SK-N-SH treated with all-trans-retinoic acid at 6 μM for 48 hours (cell line): ENCODE measurements at regions not wholly inside any gene's neighbourhood (a gene's known extent, or its start where the extent isn't known, plus 50 kb on each side); places are given as distances from the start of the nearest gene placed in this dataset.

ENCODE experiments used
- ATAC-seq: fragments of 200-7000 bp; cut with Tn5 transposase; 3 replicates; pipeline ENCODE4 v1.9.1; 2020; ENCODE audit warnings: mild to moderate bottlenecking, moderate library complexity
- ARNTL ChIP-seq: fragments of 450-650 bp; formaldehyde crosslinking; IDR thresholded peaks from 2 replicates; pipeline ENCODE4 v1.5.0; 2020; ENCODE audit warnings: low read depth, mild to moderate bottlenecking, moderate library complexity, borderline replicate concordance
- BACH2 ChIP-seq: fragments of 250-450 bp; sonication (Bioruptor Pico); IDR thresholded peaks from 2 replicates; pipeline ENCODE4 v1.9.0; 2021; ENCODE audit warnings: mild to moderate bottlenecking, borderline replicate concordance
- CREB5 ChIP-seq: fragments of 250-450 bp; sonication (Bioruptor Pico); IDR thresholded peaks from 2 replicates; pipeline ENCODE4 v1.5.1; 2020; ENCODE audit warnings: low read depth, mild to moderate bottlenecking, moderate library complexity
- CSDC2 ChIP-seq: fragments of 250-450 bp; sonication (Bioruptor Pico); IDR thresholded peaks from 2 replicates; pipeline ENCODE4 v1.5.0; 2020; ENCODE audit warnings: mild to moderate bottlenecking, moderate library complexity
- CSRNP3 ChIP-seq: fragments of 250-450 bp; sonication (Bioruptor Pico); IDR thresholded peaks from 2 replicates; pipeline ENCODE4 v1.5.1; 2021; ENCODE audit warnings: mild to moderate bottlenecking, moderate library complexity
- ESRRG ChIP-seq: fragments of 250-450 bp; sonication (Bioruptor Pico); IDR thresholded peaks from 2 replicates; pipeline ENCODE4 v1.6.1; 2021; ENCODE audit warnings: mild to moderate bottlenecking
- GLIS3 ChIP-seq: fragments of 250-450 bp; sonication (Bioruptor Pico); IDR thresholded peaks from 2 replicates; pipeline ENCODE4 v1.5.0; 2020; ENCODE audit warnings: mild to moderate bottlenecking, moderate library complexity
- ISL1 ChIP-seq: fragments of 250-450 bp; sonication (Bioruptor Pico); IDR thresholded peaks from 2 replicates; pipeline ENCODE4 v2.1.2; 2022; ENCODE audit warnings: mild to moderate bottlenecking, moderate library complexity
- OSR1 ChIP-seq: fragments of 250-450 bp; sonication (Bioruptor Pico); IDR thresholded peaks from 2 replicates; pipeline ENCODE4 v1.8.0; 2022; ENCODE audit warnings: moderate library complexity, mild to moderate bottlenecking, inconsistent platforms
- PPARA ChIP-seq: fragments of 250-450 bp; sonication (Bioruptor Pico); IDR thresholded peaks from 2 replicates; pipeline ENCODE4 v1.5.0; 2020; ENCODE audit warnings: mild to moderate bottlenecking, borderline replicate concordance
- RARB ChIP-seq: fragments of 250-450 bp; sonication (Bioruptor Pico); IDR thresholded peaks from 2 replicates; pipeline ENCODE4 v1.8.0; 2021; ENCODE audit warnings: mild to moderate bottlenecking, moderate library complexity
- SNAI2 ChIP-seq: fragments of 250-450 bp; sonication (Bioruptor Pico); IDR thresholded peaks from 2 replicates; pipeline ENCODE4 v1.5.0; 2020; ENCODE audit warnings: mild to moderate bottlenecking, moderate library complexity
- TCF4 ChIP-seq: fragments of 250-450 bp; sonication (Bioruptor Pico); IDR thresholded peaks from 2 replicates; pipeline ENCODE4 v1.8.0; 2021; ENCODE audit warnings: mild to moderate bottlenecking, moderate library complexity, borderline replicate concordance
- TOX ChIP-seq: fragments of 250-450 bp; sonication (Bioruptor Pico); IDR thresholded peaks from 2 replicates; pipeline ENCODE4 v1.8.0; 2021; ENCODE audit warnings: mild to moderate bottlenecking, moderate library complexity, borderline replicate concordance
- ZC3H10 ChIP-seq: fragments of 250-450 bp; sonication (Bioruptor Pico); IDR thresholded peaks from 2 replicates; pipeline ENCODE4 v1.5.1; 2021; ENCODE audit warnings: mild to moderate bottlenecking, moderate library complexity
- ZFP3 ChIP-seq: fragments of 250-450 bp; sonication (Bioruptor Pico); IDR thresholded peaks from 2 replicates; pipeline ENCODE4 v1.5.0; 2020; ENCODE audit warnings: mild to moderate bottlenecking, moderate library complexity
- ZFP30 ChIP-seq: fragments of 450-650 bp; formaldehyde crosslinking; IDR thresholded peaks from 2 replicates; pipeline ENCODE4 v1.5.0; 2022; ENCODE audit warnings: mild to moderate bottlenecking, moderate library complexity
- ZNF565 ChIP-seq: fragments of 450-650 bp; formaldehyde crosslinking; conservative IDR thresholded peaks from 2 replicates; pipeline ENCODE4 v1.5.0; 2020; ENCODE audit warnings: low read depth, mild to moderate bottlenecking, moderate library complexity
- ZNF70 ChIP-seq: fragments of 450-650 bp; formaldehyde crosslinking; IDR thresholded peaks from 2 replicates; pipeline ENCODE4 v1.5.0; 2020; ENCODE audit warnings: mild to moderate bottlenecking, moderate library complexity
- ZNF8 ChIP-seq: fragments of 450-650 bp; formaldehyde crosslinking; IDR thresholded peaks from 2 replicates; pipeline ENCODE4 v1.5.0; 2020; ENCODE audit warnings: mild to moderate bottlenecking, moderate library complexity
- TF ChIP-seq, protein P1 (sequence below): fragments of 250-450 bp; sonication (Bioruptor Pico); IDR thresholded peaks from 2 replicates; pipeline ENCODE4 v1.8.0; 2021; ENCODE audit warnings: low read depth, mild to moderate bottlenecking, moderate library complexity, borderline replicate concordance
- TF ChIP-seq, protein P2 (sequence below): fragments of 250-450 bp; sonication (Bioruptor Pico); IDR thresholded peaks from 2 replicates; pipeline ENCODE4 v1.8.0; 2020; ENCODE audit warnings: mild to moderate bottlenecking, moderate library complexity, borderline replicate concordance

- no peak for TF ChIP-seq ISL1 (CRISPR knock-in tag)
- no peak for TF ChIP-seq ZNF8 (CRISPR knock-in tag)
- no peak for TF ChIP-seq OSR1
- no peak for TF ChIP-seq TCF4 (CRISPR knock-in tag)
- TF ChIP-seq PPARA (CRISPR knock-in tag) = no peak
- TF ChIP-seq CSDC2 = no peak
- TF ChIP-seq CREB5 (CRISPR knock-in tag) = no peak
These were observed 1886.4 kb upstream of the AGA start (continued) for GRCh38 chr4:179328627-179329026.

DNA sequence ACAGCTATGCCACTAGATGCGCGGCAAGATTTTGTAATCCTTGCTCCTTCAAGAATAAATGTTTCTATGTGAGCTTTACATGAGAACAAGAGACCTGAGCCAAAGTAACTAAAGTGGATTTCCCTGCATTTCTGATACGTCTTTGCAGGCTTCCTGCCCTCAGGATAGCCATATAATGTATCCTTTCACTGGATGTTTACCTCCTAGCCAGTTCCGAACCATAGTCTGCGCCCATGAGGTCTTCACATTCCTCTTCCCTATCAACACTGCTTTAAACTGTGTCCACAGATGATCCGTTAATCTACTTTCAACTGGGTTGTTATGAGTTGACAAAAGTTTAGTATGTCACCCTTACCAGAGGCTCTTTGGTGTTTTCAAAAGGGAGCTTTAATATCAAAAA lies 1889.1 kb upstream of the AGA start:
- TF ChIP-seq ZFP30 (CRISPR knock-in tag) = no peak
- no peak for TF ChIP-seq ZNF70 (CRISPR knock-in tag)
- TF ChIP-seq GLIS3 (CRISPR knock-in tag) = no peak
- TF ChIP-seq, protein P1, sequence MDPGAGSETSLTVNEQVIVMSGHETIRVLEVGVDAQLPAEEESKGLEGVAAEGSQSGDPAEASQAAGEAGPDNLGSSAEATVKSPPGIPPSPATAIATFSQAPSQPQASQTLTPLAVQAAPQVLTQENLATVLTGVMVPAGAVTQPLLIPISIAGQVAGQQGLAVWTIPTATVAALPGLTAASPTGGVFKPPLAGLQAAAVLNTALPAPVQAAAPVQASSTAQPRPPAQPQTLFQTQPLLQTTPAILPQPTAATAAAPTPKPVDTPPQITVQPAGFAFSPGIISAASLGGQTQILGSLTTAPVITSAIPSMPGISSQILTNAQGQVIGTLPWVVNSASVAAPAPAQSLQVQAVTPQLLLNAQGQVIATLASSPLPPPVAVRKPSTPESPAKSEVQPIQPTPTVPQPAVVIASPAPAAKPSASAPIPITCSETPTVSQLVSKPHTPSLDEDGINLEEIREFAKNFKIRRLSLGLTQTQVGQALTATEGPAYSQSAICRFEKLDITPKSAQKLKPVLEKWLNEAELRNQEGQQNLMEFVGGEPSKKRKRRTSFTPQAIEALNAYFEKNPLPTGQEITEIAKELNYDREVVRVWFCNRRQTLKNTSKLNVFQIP = no peak
- no peak for TF ChIP-seq TOX
- TF ChIP-seq ESRRG (CRISPR knock-in tag) = no peak
- TF ChIP-seq ZNF565 (CRISPR knock-in tag) = no peak
- no peak for TF ChIP-seq ZFP3 (CRISPR knock-in tag)
- no peak for TF ChIP-seq CREB5 (CRISPR knock-in tag)
- TF ChIP-seq OSR1 = no peak
- TF ChIP-seq SNAI2 (CRISPR knock-in tag) = no peak
- TF ChIP-seq BACH2 (CRISPR knock-in tag) = no peak
- ATAC-seq = no peak

GRCh38 chr4:179344861-179345260 lies 1902.6 kb upstream of the AGA start:
- ATAC-seq = no peak
- no peak for TF ChIP-seq GLIS3 (CRISPR knock-in tag)
- TF ChIP-seq TOX = no peak
- TF ChIP-seq RARB (CRISPR knock-in tag) = no peak

- no peak for TF ChIP-seq CSRNP3 (CRISPR knock-in tag)
- no peak for ATAC-seq
These were observed 1910.0 kb upstream of the AGA start for GRCh38 chr4:179352221-179352620.

GRCh38 chr4:179353786-179354185 lies 1911.5 kb upstream of the AGA start:
- no peak for ATAC-seq
- TF ChIP-seq SNAI2 (CRISPR knock-in tag) = no peak
- TF ChIP-seq TOX = no peak
- TF ChIP-seq PPARA (CRISPR knock-in tag) = no peak
- no peak for TF ChIP-seq CREB5 (CRISPR knock-in tag)
- no peak for TF ChIP-seq ZNF70 (CRISPR knock-in tag)
- TF ChIP-seq CSDC2 = no peak
- TF ChIP-seq RARB (CRISPR knock-in tag) = no peak
- TF ChIP-seq TCF4 (CRISPR knock-in tag) = no peak
- no peak for TF ChIP-seq BACH2 (CRISPR knock-in tag)
- no peak for TF ChIP-seq ZFP3 (CRISPR knock-in tag)
- TF ChIP-seq ARNTL (CRISPR knock-in tag) = no peak
- TF ChIP-seq ZFP30 (CRISPR knock-in tag) = no peak
- TF ChIP-seq OSR1 = no peak
- TF ChIP-seq, protein P2, sequence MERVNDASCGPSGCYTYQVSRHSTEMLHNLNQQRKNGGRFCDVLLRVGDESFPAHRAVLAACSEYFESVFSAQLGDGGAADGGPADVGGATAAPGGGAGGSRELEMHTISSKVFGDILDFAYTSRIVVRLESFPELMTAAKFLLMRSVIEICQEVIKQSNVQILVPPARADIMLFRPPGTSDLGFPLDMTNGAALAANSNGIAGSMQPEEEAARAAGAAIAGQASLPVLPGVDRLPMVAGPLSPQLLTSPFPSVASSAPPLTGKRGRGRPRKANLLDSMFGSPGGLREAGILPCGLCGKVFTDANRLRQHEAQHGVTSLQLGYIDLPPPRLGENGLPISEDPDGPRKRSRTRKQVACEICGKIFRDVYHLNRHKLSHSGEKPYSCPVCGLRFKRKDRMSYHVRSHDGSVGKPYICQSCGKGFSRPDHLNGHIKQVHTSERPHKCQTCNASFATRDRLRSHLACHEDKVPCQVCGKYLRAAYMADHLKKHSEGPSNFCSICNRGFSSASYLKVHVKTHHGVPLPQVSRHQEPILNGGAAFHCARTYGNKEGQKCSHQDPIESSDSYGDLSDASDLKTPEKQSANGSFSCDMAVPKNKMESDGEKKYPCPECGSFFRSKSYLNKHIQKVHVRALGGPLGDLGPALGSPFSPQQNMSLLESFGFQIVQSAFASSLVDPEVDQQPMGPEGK (CRISPR knock-in tag) = no peak
- TF ChIP-seq ZC3H10 = no peak
